ENCODE measurements at regions not wholly inside any gene's neighbourhood (a gene's known extent, or its start where the extent isn't known, plus 50 kb on each side); places are given as distances from the start of the nearest gene placed in this dataset.

- no peak for DNase-seq (ENCODE audit: low read depth)
Observed at GRCh38 chr1:2865571-2866421, 64.3 kb upstream of the TTC34 start.

- DNase-seq (ENCODE audit: low read depth): no peak
Observed at GRCh38 chr1:2866422-2867086, 65.1 kb upstream of the TTC34 start.

GRCh38 chr1:2867087-2867425 lies 65.6 kb upstream of the TTC34 start:
- DNase-seq (ENCODE audit: low read depth): no peak

GRCh38 chr1:2867861-2868260 lies 66.4 kb upstream of the TTC34 start:
- no peak for DNase-seq (ENCODE audit: low read depth)

- no peak for DNase-seq (ENCODE audit: low read depth)
Observed at GRCh38 chr1:2868571-2869195, 67.2 kb upstream of the TTC34 start.

- no peak for DNase-seq (ENCODE audit: low read depth)
Observed at GRCh38 chr1:2871246-2871815, 69.8 kb upstream of the TTC34 start.

- no peak for DNase-seq (ENCODE audit: low read depth)
Observed at GRCh38 chr1:2874207-2874606, 72.7 kb upstream of the TTC34 start.

GRCh38 chr1:2874607-2875480 lies 73.4 kb upstream of the TTC34 start:
- DNase-seq (ENCODE audit: low read depth): no peak

- peak; percentile 5 for DNase-seq (ENCODE audit: low read depth)
Observed at GRCh38 chr1:2875707-2876561, 74.4 kb upstream of the TTC34 start.

- no peak for DNase-seq (ENCODE audit: low read depth)
Observed at GRCh38 chr1:2876846-2877245, 75.4 kb upstream of the TTC34 start.

GRCh38 chr1:2877391-2877790 lies 75.9 kb upstream of the TTC34 start:
- DNase-seq (ENCODE audit: low read depth): no peak

- DNase-seq (ENCODE audit: low read depth): no peak
Observed at GRCh38 chr1:2878591-2878990, 77.1 kb upstream of the TTC34 start.

- DNase-seq (ENCODE audit: low read depth): no peak
Observed at GRCh38 chr1:2879026-2879425, 77.5 kb upstream of the TTC34 start.

GRCh38 chr1:2879591-2879990 lies 78.1 kb upstream of the TTC34 start:
- DNase-seq (ENCODE audit: low read depth): no peak

- DNase-seq (ENCODE audit: low read depth): no peak
Observed at GRCh38 chr1:2880086-2880485, 78.6 kb upstream of the TTC34 start.

- DNase-seq (ENCODE audit: low read depth): no peak
Observed at GRCh38 chr1:2880812-2881295, 79.4 kb upstream of the TTC34 start.

- no peak for DNase-seq (ENCODE audit: low read depth)
Observed at GRCh38 chr1:2881556-2881955, 80.1 kb upstream of the TTC34 start.

GRCh38 chr1:2882966-2883696 lies 81.6 kb upstream of the TTC34 start:
- no peak for DNase-seq (ENCODE audit: low read depth)

GRCh38 chr1:2885001-2885400 lies 83.5 kb upstream of the TTC34 start:
- DNase-seq (ENCODE audit: low read depth): no peak

GRCh38 chr1:2886631-2887030 lies 85.1 kb upstream of the TTC34 start:
- DNase-seq (ENCODE audit: low read depth): no peak
